Left colon (tissue), 2 donors: ENCODE measurements at regions not wholly inside any gene's neighbourhood (a gene's known extent, or its start where the extent isn't known, plus 50 kb on each side); places are given as distances from the start of the nearest gene placed in this dataset.
A peak's percentile ranks its signal among the peaks of the same experiment; 100 is the strongest.

Experiments
- ATAC-seq: fragments of 200-7000 bp; cut with Tn5 transposase; one replicate; pipeline ENCODE4 v1.9.1; 2020; ENCODE audit warnings: mild to moderate bottlenecking, moderate library complexity
- DNase-seq, 2 donors: peaks; one replicate each; pipeline ENCODE4 v3.0.0-alpha.2; 2020
- intact Hi-C, 2 donors: fragments of 100-400 bp; cut with DNase I in 1 of 2; cut with micrococcal nuclease in 1 of 2; formaldehyde crosslinking; loops; one replicate each; pipeline versions ENCODE4 v1.11.2 to v1.14.0; 2022; cut with DNase I, micrococcal nuclease
- donor health status: DM: no; HTN: no; CAD: no.
- donor health status: DM: yes; HTN: yes; CAD: no.

GRCh38 chr18:22337306-22337705 is 80.4 kb downstream of the CTAGE1 start:
- ATAC-seq (no peak), DNase-seq (no peak)
- intact Hi-C loops: no loop called here

GRCh38 chr18:22336406-22336805 is 81.3 kb downstream of the CTAGE1 start:
- ATAC-seq (peak; percentile 6), DNase-seq (no peak)
- intact Hi-C loops: no loop called here

- intact Hi-C loops: no loop called here
- DNase-seq (peak; percentile 80 to 83), ATAC-seq (peak; percentile 92)
Observed at GRCh38 chr18:22335731-22336198, 82.0 kb downstream of the CTAGE1 start.

- ATAC-seq (no peak), DNase-seq (no peak)
- intact Hi-C loops: no loop called here
Observed at GRCh38 chr18:22334567-22334966, 83.1 kb downstream of the CTAGE1 start.

GRCh38 chr18:22332590-22332989 is 85.1 kb downstream of the CTAGE1 start:
- intact Hi-C loops: no loop called here
- DNase-seq (no peak), ATAC-seq (no peak)

GRCh38 chr18:22330508-22330907 is 87.2 kb downstream of the CTAGE1 start:
- DNase-seq: no peak
- intact Hi-C loops: no loop called here
- ATAC-seq: no peak

GRCh38 chr18:22325396-22325795 is 92.3 kb downstream of the CTAGE1 start:
- ATAC-seq (no peak), DNase-seq (no peak)
- intact Hi-C loops: no loop called here

- peak; percentile 95 for ATAC-seq
- peak; percentile 54 to 63 for DNase-seq
Observed at GRCh38 chr18:22324191-22325131, 93.3 kb downstream of the CTAGE1 start.

GRCh38 chr18:22322243-22322691 is 95.4 kb downstream of the CTAGE1 start:
- no peak for ATAC-seq
- no peak for DNase-seq
- intact Hi-C loops: no loop called here

More at GRCh38 chr18:22324191-22325131, 93.3 kb downstream of the CTAGE1 start:
- intact Hi-C loops: no loop called here

GRCh38 chr18:22320771-22321170 is 96.9 kb downstream of the CTAGE1 start:
- DNase-seq (no peak), ATAC-seq (no peak)
- intact Hi-C loops: no loop called here

- DNase-seq: no peak
- ATAC-seq: no peak
- intact Hi-C loops: no loop called here
Observed at GRCh38 chr18:22320155-22320554, 97.6 kb downstream of the CTAGE1 start.

GRCh38 chr18:22318745-22319407 is 98.8 kb downstream of the CTAGE1 start:
- ATAC-seq (no peak), DNase-seq (no peak)
- intact Hi-C loops: no loop called here

- intact Hi-C loops: no loop called here
- ATAC-seq (no peak), DNase-seq (no peak)
Observed at GRCh38 chr18:22314420-22314819, 103.3 kb downstream of the CTAGE1 start.

- intact Hi-C loops: no loop called here
- DNase-seq: no peak
- no peak for ATAC-seq
Observed at GRCh38 chr18:22314001-22314400, 103.7 kb downstream of the CTAGE1 start.

GRCh38 chr18:22311301-22311700 is 106.4 kb downstream of the CTAGE1 start:
- no peak for ATAC-seq
- DNase-seq: no peak
- intact Hi-C loops: no loop called here

- DNase-seq: no peak
- ATAC-seq: no peak
- intact Hi-C loops: no loop called here
Observed at GRCh38 chr18:22309191-22309590, 108.5 kb downstream of the CTAGE1 start.

GRCh38 chr18:22307528-22307927 is 110.2 kb downstream of the CTAGE1 start:
- DNase-seq (no peak), ATAC-seq (peak; percentile 82)
- intact Hi-C loops: no loop called here

- ATAC-seq: no peak
- DNase-seq: no peak
- intact Hi-C loops: no loop called here
Observed at GRCh38 chr18:22303927-22304326, 113.8 kb downstream of the CTAGE1 start.

GRCh38 chr18:22302144-22302543 is 115.6 kb downstream of the CTAGE1 start:
- intact Hi-C loops: no loop called here
- no peak for ATAC-seq

More at GRCh38 chr18:22302144-22302543, 115.6 kb downstream of the CTAGE1 start:
- DNase-seq: no peak
